Stimulated activated memory B cell treated with anti-CD40 and anti-IgM and Interleukin-4, amounts not matched to agents 10 μg/mL and 1 μg/mL and 100 μg/mL, for 72 hours (primary cell): ENCODE measurements at regions not wholly inside any gene's neighbourhood (a gene's known extent, or its start where the extent isn't known, plus 50 kb on each side); places are given as distances from the start of the nearest gene placed in this dataset.

Experiments
- ATAC-seq: fragments of 150-1000 bp; cut with Tn5 transposase; 2 replicates; pipeline ENCODE4 v1.10.0; 2021
- H3K27ac Mint-ChIP-seq: one replicate; pipeline ENCODE4 v1.8.0; 2022; ENCODE audit warnings: mild to moderate bottlenecking, mixed read lengths
- H3K27me3 Mint-ChIP-seq: one replicate; pipeline ENCODE4 v1.8.0; 2022; ENCODE audit warnings: mixed read lengths
- H3K36me3 Mint-ChIP-seq: one replicate; pipeline ENCODE4 v1.8.0; 2022; ENCODE audit warnings: mixed read lengths
- H3K4me1 Mint-ChIP-seq: one replicate; pipeline ENCODE4 v1.8.0; 2022; ENCODE audit warnings: mixed read lengths
- H3K4me3 Mint-ChIP-seq: one replicate; pipeline ENCODE4 v1.8.0; 2022; ENCODE audit warnings: mild to moderate bottlenecking, moderate library complexity, mixed read lengths
- H3K9me3 Mint-ChIP-seq: one replicate; pipeline ENCODE4 v1.8.0; 2022; ENCODE audit warnings: mixed read lengths

DNA sequence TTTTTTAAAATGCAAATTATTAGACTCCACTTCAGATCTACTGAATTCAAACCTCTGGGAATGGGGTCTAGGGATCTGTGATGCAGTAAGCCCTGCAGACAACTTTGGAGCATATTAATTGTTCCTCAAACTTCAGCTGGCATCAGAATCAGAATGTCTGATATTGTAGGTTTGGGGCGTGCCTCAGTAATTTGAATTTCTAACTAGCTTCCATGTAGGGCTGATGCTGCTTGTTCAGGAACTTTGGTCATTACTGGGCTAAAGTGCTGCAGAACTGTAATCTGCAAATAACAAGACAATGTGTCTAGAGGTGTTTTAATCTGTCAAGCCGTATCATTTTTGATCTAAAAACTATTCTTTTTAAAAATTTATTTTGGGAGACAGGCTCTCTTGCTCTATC lies 1719.7 kb upstream of the PIK3C3 start:
- Mint-ChIP-seq H3K4me3 (no peak overlapping the region), H3K27ac (no peak overlapping the region), H3K36me3 (no peaks in the 10 kb centered on the region), H3K4me1 (no peaks in the 10 kb centered on the region), H3K9me3 (peaks cover 3% of the 10 kb centered on the region), H3K27me3 (no peaks in the 10 kb centered on the region)
- ATAC-seq = no peak

DNA sequence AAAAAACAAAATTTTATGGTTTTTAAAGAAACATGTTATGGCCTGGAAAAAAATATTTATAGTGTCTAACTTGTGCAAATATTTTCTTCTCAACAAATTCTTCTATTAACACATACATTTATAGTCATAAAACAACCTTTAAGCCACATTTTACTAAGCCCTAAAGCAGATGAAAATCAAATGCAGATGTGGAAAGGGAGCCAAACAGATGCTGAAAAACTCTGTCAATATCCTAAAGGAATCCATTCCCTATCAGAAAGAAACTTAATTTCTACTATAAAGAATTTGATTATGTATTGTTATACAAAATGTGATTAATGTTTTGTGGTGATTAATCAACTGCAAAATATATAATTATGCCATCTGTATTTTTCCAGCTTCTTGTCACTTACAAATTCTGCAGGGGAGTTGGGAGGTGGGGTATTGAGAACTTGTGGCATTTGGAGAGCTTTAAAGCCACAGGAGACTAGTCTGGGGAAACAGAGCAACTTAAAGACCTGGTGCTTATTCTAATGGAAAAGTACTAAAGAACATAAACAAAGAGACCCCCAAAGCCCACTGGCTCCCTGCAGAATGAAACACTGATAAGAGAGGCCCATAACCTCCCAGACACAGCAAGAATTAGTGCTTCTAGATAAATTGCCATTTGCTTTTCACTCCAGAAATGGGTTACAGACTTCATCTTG lies 1721.0 kb upstream of the PIK3C3 start:
- no peak for ATAC-seq
- Mint-ChIP-seq H3K36me3 (no peaks in the 10 kb centered on the region), H3K27ac (no peak overlapping the region)

DNA sequence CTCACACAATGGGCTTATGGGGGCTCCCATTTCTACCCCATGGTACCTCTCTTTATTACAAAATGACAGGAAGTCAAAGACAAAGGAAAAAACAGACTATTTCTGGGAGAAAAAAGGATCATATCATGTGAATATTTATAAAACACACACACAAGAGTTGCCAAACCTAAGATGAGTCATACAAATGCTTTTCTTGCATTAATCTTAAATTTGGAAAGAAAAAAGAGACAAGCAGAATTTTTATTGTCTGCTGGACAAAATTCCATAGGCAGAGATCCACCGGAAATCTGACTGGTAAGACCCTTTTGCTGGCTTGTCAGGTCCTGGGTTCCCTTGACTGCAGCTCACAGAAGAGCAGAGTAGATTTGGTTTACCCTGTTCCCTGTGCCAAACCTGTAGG lies 1732.3 kb upstream of the PIK3C3 start:
- Mint-ChIP-seq H3K27me3 (no peaks in the 10 kb centered on the region), H3K4me1 (no peaks in the 10 kb centered on the region), H3K4me3 (no peak overlapping the region), H3K36me3 (no peaks in the 10 kb centered on the region), H3K9me3 (peaks cover 3% of the 10 kb centered on the region), H3K27ac (no peak overlapping the region)
- ATAC-seq = no peak

More for the DNA sequence above, 1721.0 kb upstream of the PIK3C3 start:
- Mint-ChIP-seq H3K4me3 (no peak overlapping the region), H3K9me3 (peaks cover 6% of the 10 kb centered on the region), H3K4me1 (no peaks in the 10 kb centered on the region), H3K27me3 (no peaks in the 10 kb centered on the region)

DNA sequence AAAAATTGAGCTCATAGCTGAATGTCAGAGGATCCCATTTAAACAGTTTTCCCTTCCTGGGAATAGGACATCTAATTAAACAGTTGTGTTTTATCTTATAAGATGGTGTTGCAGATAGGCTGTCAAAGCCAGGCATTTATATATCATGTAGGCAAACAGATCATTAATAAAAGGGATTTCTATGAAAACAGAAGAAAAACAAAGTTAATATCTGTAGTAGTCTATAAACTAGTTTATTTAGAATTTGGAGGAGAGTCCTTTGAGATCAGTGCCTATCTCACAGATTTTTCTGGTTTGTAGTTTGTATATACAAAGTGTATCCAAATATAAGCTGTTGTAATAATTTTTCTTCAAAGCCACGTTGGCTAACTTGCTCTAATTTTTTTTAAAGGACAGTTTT lies 1738.2 kb upstream of the PIK3C3 start:
- Mint-ChIP-seq H3K9me3 (no peaks in the 10 kb centered on the region), H3K4me3 (no peak overlapping the region), H3K4me1 (no peaks in the 10 kb centered on the region), H3K36me3 (no peaks in the 10 kb centered on the region), H3K27ac (no peak overlapping the region), H3K27me3 (no peaks in the 10 kb centered on the region)
- ATAC-seq = no peak

DNA sequence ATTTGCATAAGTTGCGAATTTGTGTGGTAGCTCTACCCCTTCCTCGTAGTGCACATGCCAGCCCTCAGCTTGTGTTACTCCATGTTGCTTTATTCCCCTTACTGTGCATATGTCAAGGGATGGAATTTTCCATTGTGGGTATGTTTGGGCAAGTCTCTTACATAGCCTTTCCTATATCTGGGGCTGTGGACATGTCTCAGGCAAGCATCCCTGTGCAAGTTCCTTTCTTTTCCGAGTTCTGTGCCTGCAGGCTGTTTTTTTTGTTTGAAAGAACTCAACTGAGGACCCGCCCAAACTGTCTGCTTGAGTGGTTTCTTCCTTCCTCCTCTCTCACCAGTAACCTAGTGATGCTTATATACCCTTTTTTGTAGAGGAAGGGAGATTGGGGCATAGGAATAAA lies 1739.1 kb upstream of the PIK3C3 start:
- H3K36me3 Mint-ChIP-seq = no peaks in the 10 kb centered on the region
- H3K27ac Mint-ChIP-seq = no peak overlapping the region
- H3K27me3 Mint-ChIP-seq = no peaks in the 10 kb centered on the region
- no peak for ATAC-seq
- peaks cover 3% of the 10 kb centered on the region for H3K9me3 Mint-ChIP-seq
- no peaks in the 10 kb centered on the region for H3K4me1 Mint-ChIP-seq
- no peak overlapping the region for H3K4me3 Mint-ChIP-seq

DNA sequence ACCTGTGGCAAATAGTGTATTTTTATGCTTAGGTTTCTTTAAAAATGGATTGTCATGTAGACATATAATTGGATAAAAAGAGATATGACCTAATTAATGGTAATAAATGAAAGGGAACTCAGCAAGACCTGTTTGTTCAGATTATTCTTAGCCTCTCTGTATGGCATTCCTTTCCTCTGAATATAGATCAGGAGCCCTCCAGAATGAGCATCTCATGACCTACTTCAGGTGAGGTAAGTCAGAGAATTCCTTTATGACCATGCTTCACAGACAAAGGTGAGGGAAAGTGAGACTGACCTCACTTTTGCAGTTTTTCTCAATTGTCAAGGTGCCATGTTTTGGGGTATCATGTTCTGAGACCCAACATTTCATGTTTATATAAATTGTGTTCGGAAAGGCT lies 1744.3 kb upstream of the PIK3C3 start:
- no peak for ATAC-seq
- Mint-ChIP-seq H3K36me3 (no peaks in the 10 kb centered on the region), H3K27ac (no peak overlapping the region), H3K4me3 (no peak overlapping the region), H3K9me3 (peaks cover 7% of the 10 kb centered on the region), H3K4me1 (no peaks in the 10 kb centered on the region), H3K27me3 (no peaks in the 10 kb centered on the region)

DNA sequence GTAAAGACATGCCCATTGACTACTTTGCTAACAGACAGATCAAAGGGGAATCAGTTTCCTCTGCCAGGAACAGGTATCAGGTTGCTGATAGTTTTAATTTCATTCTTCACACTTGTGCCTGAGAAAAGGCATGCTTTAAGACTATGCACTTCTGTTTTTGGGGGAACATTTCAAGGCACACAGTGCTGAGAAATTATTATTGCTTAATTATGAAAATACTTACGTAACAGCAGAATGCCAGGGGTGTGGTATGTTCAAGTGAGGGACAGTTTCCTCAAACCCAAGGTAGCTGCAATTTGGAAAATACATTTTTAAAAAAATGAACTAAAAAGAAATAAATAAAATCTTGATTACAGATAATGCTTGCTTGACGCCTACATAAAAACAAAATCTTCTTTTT lies 1746.1 kb upstream of the PIK3C3 start:
- Mint-ChIP-seq H3K4me3 (no peak overlapping the region), H3K9me3 (peaks cover 7% of the 10 kb centered on the region), H3K27ac (no peak overlapping the region), H3K27me3 (no peaks in the 10 kb centered on the region), H3K4me1 (no peaks in the 10 kb centered on the region), H3K36me3 (no peaks in the 10 kb centered on the region)
- ATAC-seq = no peak

DNA sequence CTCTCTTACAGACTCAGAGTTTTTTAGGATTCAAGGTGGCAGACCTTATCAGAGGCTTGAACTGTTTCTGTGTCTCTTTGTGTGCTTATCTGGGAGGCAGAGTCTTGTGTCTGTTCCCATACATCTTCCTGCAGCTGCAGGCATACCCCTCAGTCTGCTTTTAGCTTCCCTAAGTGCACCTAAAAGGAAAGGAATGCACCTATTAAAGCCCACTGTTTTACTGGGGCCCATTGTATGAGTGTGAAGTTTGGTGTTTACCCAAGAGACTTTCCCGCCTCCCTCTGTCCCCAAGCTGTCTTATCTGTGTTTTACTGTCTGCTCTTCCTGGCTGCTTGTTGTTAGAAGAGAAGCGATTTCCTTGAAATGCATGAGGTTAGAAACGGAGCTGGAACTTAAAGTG lies 1757.3 kb upstream of the PIK3C3 start:
- H3K4me3 Mint-ChIP-seq = no peak overlapping the region
- H3K27me3 Mint-ChIP-seq = no peaks in the 10 kb centered on the region
- ATAC-seq = no peak
- no peaks in the 10 kb centered on the region for H3K9me3 Mint-ChIP-seq
- no peaks in the 10 kb centered on the region for H3K4me1 Mint-ChIP-seq
- H3K27ac Mint-ChIP-seq = no peak overlapping the region
- no peaks in the 10 kb centered on the region for H3K36me3 Mint-ChIP-seq

DNA sequence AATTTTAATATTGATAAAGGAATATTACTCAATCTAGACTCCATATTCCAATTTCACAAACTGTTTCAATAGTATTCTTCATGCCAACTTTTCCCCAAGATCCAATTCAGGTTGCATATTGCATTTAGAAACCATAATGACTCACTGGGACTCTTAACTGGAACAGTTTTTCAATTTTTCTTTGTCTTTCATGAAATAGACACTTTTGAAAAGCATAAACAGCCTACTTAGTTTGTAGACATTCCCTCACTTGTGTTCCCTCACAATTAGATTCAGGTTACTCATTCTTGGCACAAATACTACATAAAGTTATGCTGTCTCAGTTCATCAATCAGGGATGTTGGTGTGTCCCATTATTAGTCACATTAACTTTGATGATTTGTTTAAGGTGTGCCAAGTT lies 1768.4 kb upstream of the PIK3C3 start:
- Mint-ChIP-seq H3K36me3 (no peaks in the 10 kb centered on the region), H3K9me3 (peaks cover 7% of the 10 kb centered on the region), H3K4me1 (no peaks in the 10 kb centered on the region), H3K27me3 (no peaks in the 10 kb centered on the region), H3K4me3 (no peak overlapping the region), H3K27ac (no peak overlapping the region)
- no peak for ATAC-seq

DNA sequence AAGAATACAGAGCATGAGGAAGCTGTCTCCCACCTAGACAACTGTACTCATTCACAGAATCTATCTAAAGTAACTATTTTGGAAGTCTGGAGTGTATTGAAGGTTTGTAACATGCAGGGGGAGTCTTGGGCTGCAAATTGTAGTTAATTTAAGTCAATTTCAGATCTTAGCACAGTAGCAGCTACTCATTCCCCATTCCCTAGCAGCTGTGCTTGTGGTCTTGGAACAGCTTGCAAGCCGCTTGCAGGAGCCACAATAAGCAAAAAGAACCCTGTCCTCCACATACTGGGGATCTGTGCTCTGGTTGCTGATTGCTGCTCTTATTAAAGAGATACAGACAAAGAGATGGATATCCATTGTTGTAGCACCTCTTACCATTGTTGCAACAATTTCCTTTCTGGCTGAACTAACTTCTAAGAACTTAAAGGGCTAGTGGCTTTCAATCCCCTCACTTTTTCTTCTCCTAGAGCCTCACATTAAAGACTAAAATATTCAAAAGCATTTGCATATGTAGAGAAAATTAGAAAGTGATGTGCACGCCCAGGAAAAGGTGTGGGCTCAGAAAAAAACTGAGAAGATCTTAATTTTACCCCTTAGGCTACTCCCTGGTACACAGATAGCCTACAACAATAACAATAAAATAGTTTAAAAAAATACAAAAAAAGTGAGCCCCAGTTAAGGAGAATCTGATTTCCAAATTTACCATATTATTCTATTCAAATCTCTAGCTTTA lies 1775.1 kb upstream of the PIK3C3 start:
- Mint-ChIP-seq H3K36me3 (no peaks in the 10 kb centered on the region), H3K9me3 (peaks cover 10% of the 10 kb centered on the region), H3K27ac (no peak overlapping the region), H3K4me3 (no peak overlapping the region), H3K27me3 (no peaks in the 10 kb centered on the region), H3K4me1 (no peaks in the 10 kb centered on the region)
- ATAC-seq = no peak

DNA sequence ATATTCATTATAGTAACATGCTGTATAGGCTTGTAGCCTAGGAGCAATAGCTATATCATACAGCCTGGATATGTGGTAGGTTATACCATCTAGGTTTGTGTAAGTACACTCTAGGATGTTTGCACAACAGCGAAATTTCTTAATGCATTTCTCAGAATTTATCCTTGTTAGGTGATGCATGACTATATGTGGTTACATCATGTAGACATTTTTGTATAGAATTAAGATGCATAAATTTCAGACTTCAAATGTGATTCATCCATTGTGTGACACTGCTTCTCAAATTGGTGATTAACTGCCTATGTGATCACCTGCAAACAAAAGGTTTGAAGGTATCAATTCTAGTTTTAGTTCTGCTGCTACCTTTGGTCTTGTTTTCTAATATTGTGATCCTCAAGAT lies 1787.0 kb upstream of the PIK3C3 start:
- Mint-ChIP-seq H3K27ac (no peak overlapping the region), H3K4me1 (no peaks in the 10 kb centered on the region), H3K36me3 (no peaks in the 10 kb centered on the region), H3K27me3 (no peaks in the 10 kb centered on the region), H3K9me3 (no peaks in the 10 kb centered on the region), H3K4me3 (no peak overlapping the region)
- ATAC-seq = no peak

DNA sequence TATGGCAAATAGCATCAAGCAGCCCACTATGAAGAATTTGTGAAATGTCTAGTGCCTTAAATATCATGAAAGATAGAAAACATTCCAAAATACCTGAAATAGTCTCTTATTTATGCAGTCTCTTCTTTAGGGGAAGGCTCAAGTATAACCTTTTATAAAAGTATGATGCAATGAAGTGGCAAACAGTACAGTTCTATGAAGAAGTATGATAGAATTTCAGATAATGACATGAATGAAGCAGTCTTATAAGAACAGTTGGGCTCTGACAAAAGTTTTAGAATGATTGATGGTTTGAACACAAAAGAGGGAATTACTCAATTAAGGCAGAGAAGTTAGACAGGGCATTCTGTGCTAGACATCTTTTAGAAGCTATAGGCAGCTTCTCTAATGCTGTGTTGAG lies 1791.8 kb upstream of the PIK3C3 start:
- Mint-ChIP-seq H3K9me3 (no peaks in the 10 kb centered on the region), H3K27me3 (no peaks in the 10 kb centered on the region), H3K27ac (no peak overlapping the region), H3K4me3 (no peak overlapping the region), H3K4me1 (no peaks in the 10 kb centered on the region), H3K36me3 (no peaks in the 10 kb centered on the region)
- no peak for ATAC-seq

DNA sequence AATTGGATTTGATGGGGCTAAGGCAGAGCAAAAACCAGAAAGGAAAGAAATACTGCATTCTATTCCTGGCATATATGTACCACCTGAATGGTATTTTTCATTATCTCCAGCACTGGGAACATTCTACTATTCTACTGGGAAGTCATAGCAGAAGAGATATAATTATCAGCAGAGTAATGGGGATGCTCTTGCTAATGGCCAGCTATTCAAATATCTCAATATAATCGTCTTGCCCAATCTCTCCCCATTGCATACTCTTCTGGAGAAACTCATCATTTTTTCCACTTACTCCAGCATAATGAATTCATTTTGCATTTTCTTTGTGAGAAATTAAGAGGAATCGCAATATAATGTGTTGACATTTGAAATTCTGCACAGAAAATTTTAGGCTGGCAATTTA lies 1794.7 kb upstream of the PIK3C3 start:
- Mint-ChIP-seq H3K4me1 (no peaks in the 10 kb centered on the region), H3K27me3 (no peaks in the 10 kb centered on the region), H3K36me3 (no peaks in the 10 kb centered on the region), H3K27ac (no peak overlapping the region), H3K4me3 (no peak overlapping the region), H3K9me3 (peaks cover 5% of the 10 kb centered on the region)
- no peak for ATAC-seq

DNA sequence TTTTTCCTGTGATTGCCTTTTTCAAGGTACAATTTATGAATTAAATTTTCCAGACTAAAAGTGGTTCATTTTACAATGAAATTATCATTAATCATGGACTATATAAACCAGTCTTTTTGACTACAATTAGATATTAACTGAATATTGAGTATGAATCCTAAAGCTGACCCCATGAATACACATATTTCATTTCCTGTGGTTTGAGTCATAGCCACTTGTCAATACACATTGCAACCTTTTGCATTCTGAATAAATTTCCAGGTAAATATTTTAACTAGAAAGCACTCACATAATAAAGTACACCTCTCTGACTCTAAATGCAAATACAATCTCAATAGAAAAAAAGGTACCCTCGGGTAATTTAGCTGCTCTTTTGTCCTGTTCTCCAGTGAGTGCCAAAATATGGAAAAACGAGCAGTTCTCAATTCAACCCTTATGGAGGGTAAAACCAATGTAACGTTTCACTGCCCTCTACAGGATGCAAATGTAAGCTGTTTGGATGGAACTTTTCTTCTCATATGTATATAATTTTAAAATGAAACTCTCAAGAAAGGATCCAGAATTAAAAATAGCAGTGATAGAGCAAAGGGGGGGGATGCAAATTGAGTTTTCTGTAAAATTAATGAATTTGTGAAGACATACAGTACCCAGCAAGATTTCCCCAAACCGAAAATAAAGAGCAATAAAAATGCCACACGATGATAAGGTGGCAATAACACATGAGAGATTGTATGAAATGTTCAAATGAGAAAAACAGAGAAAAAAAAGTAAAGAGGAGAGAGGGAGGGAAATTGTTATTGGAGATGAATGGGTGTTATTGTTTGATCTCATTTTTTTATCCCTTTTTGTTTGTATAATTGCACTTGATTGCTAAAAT lies 1795.7 kb upstream of the PIK3C3 start:
- no peaks in the 10 kb centered on the region for H3K4me1 Mint-ChIP-seq
- H3K9me3 Mint-ChIP-seq = peaks cover 5% of the 10 kb centered on the region
- no peaks in the 10 kb centered on the region for H3K27me3 Mint-ChIP-seq
- H3K4me3 Mint-ChIP-seq = no peak overlapping the region
- no peaks in the 10 kb centered on the region for H3K36me3 Mint-ChIP-seq
- H3K27ac Mint-ChIP-seq = no peak overlapping the region
- no peak for ATAC-seq

DNA sequence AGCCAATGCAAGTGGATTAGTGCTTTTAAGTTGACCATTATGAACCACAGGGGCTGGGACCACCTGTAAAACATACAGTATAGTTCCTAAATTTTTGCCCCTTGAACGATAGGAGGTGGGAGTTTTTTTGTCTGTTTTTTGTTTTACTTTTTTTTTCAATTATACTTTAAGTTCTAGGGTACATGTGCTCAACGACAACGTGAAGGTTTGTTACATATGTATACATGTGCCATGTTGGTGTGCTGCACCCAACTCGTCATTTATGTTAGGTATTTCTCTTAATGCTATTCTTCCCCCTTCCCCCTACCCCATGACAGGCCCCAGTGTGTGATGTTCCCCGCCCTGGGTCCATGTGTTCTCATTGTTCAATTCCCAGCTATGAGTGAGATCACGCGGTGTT lies 1797.9 kb upstream of the PIK3C3 start:
- H3K27me3 Mint-ChIP-seq = no peaks in the 10 kb centered on the region
- H3K4me3 Mint-ChIP-seq = no peak overlapping the region
- H3K36me3 Mint-ChIP-seq = no peaks in the 10 kb centered on the region
- H3K27ac Mint-ChIP-seq = no peak overlapping the region
- peaks cover 5% of the 10 kb centered on the region for H3K9me3 Mint-ChIP-seq
- no peaks in the 10 kb centered on the region for H3K4me1 Mint-ChIP-seq
- no peak for ATAC-seq

DNA sequence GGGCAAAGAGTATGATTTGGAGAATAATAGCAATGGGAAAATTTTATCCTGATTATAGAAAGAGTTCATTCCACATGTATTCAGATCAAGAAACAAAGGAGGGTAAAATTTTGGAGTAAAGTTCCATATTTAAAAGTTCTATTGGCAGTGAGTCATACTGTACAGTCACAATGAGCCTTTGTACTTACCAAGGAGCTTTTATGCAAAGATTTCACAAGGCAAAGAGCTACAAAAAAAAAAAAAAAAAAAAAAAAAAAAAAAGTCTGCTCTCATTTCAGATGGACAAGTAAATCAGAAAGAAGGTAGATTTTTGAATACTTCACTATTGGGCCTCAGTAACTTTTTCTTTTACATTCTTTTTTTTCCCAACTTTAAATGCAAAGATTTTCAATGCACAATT lies 1802.2 kb upstream of the PIK3C3 start:
- Mint-ChIP-seq H3K27me3 (no peaks in the 10 kb centered on the region), H3K27ac (no peak overlapping the region), H3K4me3 (no peak overlapping the region), H3K9me3 (peaks cover 7% of the 10 kb centered on the region), H3K4me1 (no peaks in the 10 kb centered on the region), H3K36me3 (no peaks in the 10 kb centered on the region)
- ATAC-seq = no peak
